ENCODE measurements at regions not wholly inside any gene's neighbourhood (a gene's known extent, or its start where the extent isn't known, plus 50 kb on each side); places are given as distances from the start of the nearest gene placed in this dataset.

GRCh38 chr11:122395282-122395681 is 260.2 kb upstream of the UBASH3B start:
- no peaks in the 10 kb centered on the region for H3K79me2 ChIP-seq (ENCODE audit: insufficient read depth, low read length)

DNA sequence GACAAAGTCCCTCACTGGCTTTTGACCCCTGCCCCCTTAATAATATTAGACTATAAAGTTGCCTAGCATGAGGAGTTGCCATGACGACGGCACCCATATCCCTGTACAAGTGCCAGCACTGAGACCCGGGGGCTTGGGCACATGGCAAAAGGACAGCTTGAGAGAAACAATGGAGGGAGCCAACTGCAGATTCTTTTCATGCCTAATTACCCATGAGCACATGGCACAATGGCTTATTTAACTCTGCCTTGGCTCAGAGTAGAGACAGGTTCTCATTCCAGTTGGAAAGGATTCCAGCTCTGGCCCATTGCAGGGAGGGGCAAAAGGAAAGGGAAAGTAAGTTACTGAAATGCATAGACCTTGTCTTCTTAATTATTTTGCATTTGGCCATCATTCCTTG is 261.2 kb upstream of the UBASH3B start:
- Histone ChIP-seq H2AFZ (ENCODE audit: low read depth, low read length) (no peak overlapping the region), H3K4me3 (ENCODE audit: low read depth in 1 of 2, low read length in 2 of 2) (no peak overlapping the region), H3K79me2 (ENCODE audit: insufficient read depth, low read length) (no peaks in the 10 kb centered on the region), H3K9me3 (ENCODE audit: insufficient read depth, low read length, severe bottlenecking) (no peaks in the 10 kb centered on the region), H4K20me1 (ENCODE audit: insufficient read depth, low read length) (no peaks in the 10 kb centered on the region), H3K4me1 (ENCODE audit: insufficient read depth, low read length) (no peaks in the 10 kb centered on the region), H3K9ac (ENCODE audit: low read depth, low read length) (no peak overlapping the region), H3K27me3 (ENCODE audit: insufficient read depth, low read length, poor library complexity) (no peaks in the 10 kb centered on the region), H3K27ac (ENCODE audit: low read length) (no peak overlapping the region), H3K4me2 (ENCODE audit: insufficient read depth, low read length) (no peak overlapping the region), H3K36me3 (ENCODE audit: insufficient read depth, low read length) (no peaks in the 10 kb centered on the region)
- ATAC-seq (ENCODE audit: insufficient read depth, low read depth) = no peak
- DNase-seq = no peak
- no peak for TF ChIP-seq CTCF (IDR thresholded peaks at IDR 0.05; ENCODE audit: borderline replicate concordance, extremely low read depth, low read length, poor library complexity, severe bottlenecking)
- TF ChIP-seq EZH2 (IDR thresholded peaks at IDR 0.05; ENCODE audit: borderline replicate concordance, low read depth, low read length, severe bottlenecking) = no peak

More at GRCh38 chr11:122395282-122395681, 260.2 kb upstream of the UBASH3B start:
- Histone ChIP-seq H4K20me1 (ENCODE audit: insufficient read depth, low read length) (no peaks in the 10 kb centered on the region), H3K36me3 (ENCODE audit: insufficient read depth, low read length) (no peaks in the 10 kb centered on the region), H3K27ac (ENCODE audit: low read length) (no peak overlapping the region), H3K4me3 (ENCODE audit: low read depth in 1 of 2, low read length in 2 of 2) (no peak overlapping the region), H2AFZ (ENCODE audit: low read depth, low read length) (no peak overlapping the region), H3K4me2 (ENCODE audit: insufficient read depth, low read length) (no peak overlapping the region), H3K9me3 (ENCODE audit: insufficient read depth, low read length, severe bottlenecking) (no peaks in the 10 kb centered on the region), H3K27me3 (ENCODE audit: insufficient read depth, low read length, poor library complexity) (no peaks in the 10 kb centered on the region), H3K9ac (ENCODE audit: low read depth, low read length) (no peak overlapping the region), H3K4me1 (ENCODE audit: insufficient read depth, low read length) (no peaks in the 10 kb centered on the region)
- DNase-seq = no peak
- no peak for TF ChIP-seq EZH2 (IDR thresholded peaks at IDR 0.05; ENCODE audit: borderline replicate concordance, low read depth, low read length, severe bottlenecking)
- no peak for TF ChIP-seq CTCF (IDR thresholded peaks at IDR 0.05; ENCODE audit: borderline replicate concordance, extremely low read depth, low read length, poor library complexity, severe bottlenecking)
- ATAC-seq (ENCODE audit: insufficient read depth, low read depth) = no peak

- Histone ChIP-seq H3K4me3 (ENCODE audit: low read depth in 1 of 2, low read length in 2 of 2) (no peak overlapping the region), H3K4me2 (ENCODE audit: insufficient read depth, low read length) (no peak overlapping the region), H3K9ac (ENCODE audit: low read depth, low read length) (no peak overlapping the region), H3K27ac (ENCODE audit: low read length) (no peak overlapping the region), H3K79me2 (ENCODE audit: insufficient read depth, low read length) (no peaks in the 10 kb centered on the region), H4K20me1 (ENCODE audit: insufficient read depth, low read length) (no peaks in the 10 kb centered on the region), H3K27me3 (ENCODE audit: insufficient read depth, low read length, poor library complexity) (no peaks in the 10 kb centered on the region), H3K9me3 (ENCODE audit: insufficient read depth, low read length, severe bottlenecking) (no peaks in the 10 kb centered on the region), H2AFZ (ENCODE audit: low read depth, low read length) (no peak overlapping the region), H3K4me1 (ENCODE audit: insufficient read depth, low read length) (no peaks in the 10 kb centered on the region), H3K36me3 (ENCODE audit: insufficient read depth, low read length) (no peaks in the 10 kb centered on the region)
- no peak for ATAC-seq (ENCODE audit: insufficient read depth, low read depth)
- TF ChIP-seq CTCF (IDR thresholded peaks at IDR 0.05; ENCODE audit: borderline replicate concordance, extremely low read depth, low read length, poor library complexity, severe bottlenecking) (no peak), EZH2 (IDR thresholded peaks at IDR 0.05; ENCODE audit: borderline replicate concordance, low read depth, low read length, severe bottlenecking) (no peak)
- no peak for DNase-seq
Observed at GRCh38 chr11:122393209-122393860, 262.2 kb upstream of the UBASH3B start.
